ENCODE measurements at regions not wholly inside any gene's neighbourhood (a gene's known extent, or its start where the extent isn't known, plus 50 kb on each side); places are given as distances from the start of the nearest gene placed in this dataset.

DNA sequence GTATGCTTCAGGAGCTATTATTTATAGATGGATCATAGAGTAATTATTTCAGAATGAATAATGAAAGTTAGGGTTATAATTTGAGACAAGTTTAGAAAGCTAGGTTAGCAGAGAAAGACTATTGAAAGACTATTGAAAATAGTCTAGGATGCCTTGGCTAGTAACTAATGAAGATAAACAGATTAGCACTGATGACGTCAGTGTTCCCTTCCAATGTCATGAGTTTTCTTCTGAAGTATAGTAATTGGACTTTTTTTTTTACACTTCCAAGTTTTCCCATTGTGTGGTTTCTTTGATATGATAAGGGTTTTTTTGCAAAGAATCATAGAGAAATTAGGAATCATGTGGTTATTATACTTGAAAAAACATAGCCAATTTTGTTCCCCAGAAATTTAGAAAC, 1041.5 kb upstream of the CRIM1 start:
- TF ChIP-seq, protein P1, sequence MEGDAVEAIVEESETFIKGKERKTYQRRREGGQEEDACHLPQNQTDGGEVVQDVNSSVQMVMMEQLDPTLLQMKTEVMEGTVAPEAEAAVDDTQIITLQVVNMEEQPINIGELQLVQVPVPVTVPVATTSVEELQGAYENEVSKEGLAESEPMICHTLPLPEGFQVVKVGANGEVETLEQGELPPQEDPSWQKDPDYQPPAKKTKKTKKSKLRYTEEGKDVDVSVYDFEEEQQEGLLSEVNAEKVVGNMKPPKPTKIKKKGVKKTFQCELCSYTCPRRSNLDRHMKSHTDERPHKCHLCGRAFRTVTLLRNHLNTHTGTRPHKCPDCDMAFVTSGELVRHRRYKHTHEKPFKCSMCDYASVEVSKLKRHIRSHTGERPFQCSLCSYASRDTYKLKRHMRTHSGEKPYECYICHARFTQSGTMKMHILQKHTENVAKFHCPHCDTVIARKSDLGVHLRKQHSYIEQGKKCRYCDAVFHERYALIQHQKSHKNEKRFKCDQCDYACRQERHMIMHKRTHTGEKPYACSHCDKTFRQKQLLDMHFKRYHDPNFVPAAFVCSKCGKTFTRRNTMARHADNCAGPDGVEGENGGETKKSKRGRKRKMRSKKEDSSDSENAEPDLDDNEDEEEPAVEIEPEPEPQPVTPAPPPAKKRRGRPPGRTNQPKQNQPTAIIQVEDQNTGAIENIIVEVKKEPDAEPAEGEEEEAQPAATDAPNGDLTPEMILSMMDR (IDR thresholded peaks at IDR 0.05; ENCODE audit: low read depth, low read length, missing control alignments): no peak
- DNase-seq: no peak
- in situ Hi-C loops (cut with HindIII; ENCODE audit: low pct_ligation_motif_present, low sequenced_read_pairs): no loop called here
- Histone ChIP-seq H3K27ac (no peak overlapping the region), H3K36me3 (replicated peaks) (no peaks in the 10 kb centered on the region), H3K4me3 (ENCODE audit: low read depth, low read length) (no peak overlapping the region), H3K27me3 (replicated peaks) (no peaks in the 10 kb centered on the region)

DNA sequence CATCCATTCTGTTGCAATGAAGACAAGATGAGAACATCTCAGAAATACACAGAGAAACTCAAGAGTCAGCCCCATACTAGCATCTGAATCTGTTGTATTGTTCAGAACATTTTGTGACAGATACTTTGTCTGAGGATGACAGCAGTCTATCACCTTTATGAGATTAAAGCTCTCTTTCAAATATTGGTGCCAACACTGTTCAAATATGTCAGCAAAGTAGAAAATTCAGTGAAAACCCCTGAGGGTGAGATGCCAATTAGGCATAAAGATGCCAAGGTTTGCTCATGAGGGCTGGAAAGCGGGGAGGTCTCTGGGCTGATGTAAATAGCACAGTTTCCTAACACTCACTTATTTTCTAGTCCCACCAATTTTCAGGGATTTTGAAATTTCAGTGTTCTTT, 1054.2 kb upstream of the CRIM1 start:
- in situ Hi-C loops (cut with HindIII; ENCODE audit: low pct_ligation_motif_present, low sequenced_read_pairs): no loop called here
- TF ChIP-seq, protein P1 (IDR thresholded peaks at IDR 0.05; ENCODE audit: low read depth, low read length, missing control alignments): no peak
- Histone ChIP-seq H3K27me3 (replicated peaks) (no peaks in the 10 kb centered on the region), H3K4me3 (ENCODE audit: low read depth, low read length) (no peak overlapping the region), H3K27ac (no peak overlapping the region), H3K36me3 (replicated peaks) (no peaks in the 10 kb centered on the region)
- DNase-seq: no peak

DNA sequence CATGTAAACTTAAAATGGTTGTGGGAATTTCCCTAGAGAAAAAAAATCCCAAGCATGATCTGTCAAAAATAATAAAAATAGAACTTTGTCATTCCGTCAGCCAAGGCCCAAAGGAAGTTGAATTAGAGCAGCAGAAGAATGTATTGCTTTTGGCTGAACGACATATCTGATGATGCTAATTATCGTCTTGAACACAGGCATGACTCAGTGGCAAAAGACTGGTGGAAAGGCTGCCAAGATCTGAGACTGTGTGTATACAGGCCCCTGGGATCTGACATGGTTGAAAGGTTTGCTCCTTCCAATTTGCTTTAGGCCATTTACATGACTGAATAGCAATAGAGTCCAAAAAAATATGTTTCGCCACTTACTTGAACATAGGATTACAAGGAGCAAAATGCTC, 1057.1 kb upstream of the CRIM1 start:
- Histone ChIP-seq H3K27ac (peak overlapping the region; percentile 59), H3K36me3 (replicated peaks) (no peaks in the 10 kb centered on the region), H3K27me3 (replicated peaks) (no peaks in the 10 kb centered on the region), H3K4me3 (ENCODE audit: low read depth, low read length) (no peak overlapping the region)
- DNase-seq: peak; percentile 87
- TF ChIP-seq, protein P1 (IDR thresholded peaks at IDR 0.05; ENCODE audit: low read depth, low read length, missing control alignments): no peak
- in situ Hi-C loops (cut with HindIII; ENCODE audit: low pct_ligation_motif_present, low sequenced_read_pairs): no loop called here

DNA sequence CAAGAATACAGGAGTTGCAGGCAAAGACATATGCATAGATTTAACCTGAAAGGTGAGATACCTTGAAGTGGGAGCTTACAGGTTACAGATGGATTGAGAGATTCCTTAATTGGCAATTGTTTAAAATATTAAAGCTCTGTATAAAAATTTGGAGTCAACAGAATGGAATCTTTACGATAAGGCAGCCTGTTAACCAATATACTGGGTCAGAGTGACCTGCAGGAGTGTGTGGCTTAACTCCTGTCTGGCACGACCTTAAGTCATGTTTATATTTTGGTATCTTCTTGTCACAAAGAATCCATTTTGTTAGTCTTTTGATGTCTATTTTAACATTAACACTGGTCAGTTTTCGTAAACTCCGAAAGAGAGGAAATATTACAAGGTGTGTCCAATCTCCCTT, 1058.2 kb upstream of the CRIM1 start:
- H3K27ac ChIP-seq: no peak overlapping the region
- no peaks in the 10 kb centered on the region for H3K36me3 ChIP-seq (replicated peaks)
- DNase-seq: no peak
- in situ Hi-C loops (cut with HindIII; ENCODE audit: low pct_ligation_motif_present, low sequenced_read_pairs): no loop called here
- no peaks in the 10 kb centered on the region for H3K27me3 ChIP-seq (replicated peaks)
- TF ChIP-seq, protein P1 (IDR thresholded peaks at IDR 0.05; ENCODE audit: low read depth, low read length, missing control alignments): no peak
- no peak overlapping the region for H3K4me3 ChIP-seq (ENCODE audit: low read depth, low read length)

DNA sequence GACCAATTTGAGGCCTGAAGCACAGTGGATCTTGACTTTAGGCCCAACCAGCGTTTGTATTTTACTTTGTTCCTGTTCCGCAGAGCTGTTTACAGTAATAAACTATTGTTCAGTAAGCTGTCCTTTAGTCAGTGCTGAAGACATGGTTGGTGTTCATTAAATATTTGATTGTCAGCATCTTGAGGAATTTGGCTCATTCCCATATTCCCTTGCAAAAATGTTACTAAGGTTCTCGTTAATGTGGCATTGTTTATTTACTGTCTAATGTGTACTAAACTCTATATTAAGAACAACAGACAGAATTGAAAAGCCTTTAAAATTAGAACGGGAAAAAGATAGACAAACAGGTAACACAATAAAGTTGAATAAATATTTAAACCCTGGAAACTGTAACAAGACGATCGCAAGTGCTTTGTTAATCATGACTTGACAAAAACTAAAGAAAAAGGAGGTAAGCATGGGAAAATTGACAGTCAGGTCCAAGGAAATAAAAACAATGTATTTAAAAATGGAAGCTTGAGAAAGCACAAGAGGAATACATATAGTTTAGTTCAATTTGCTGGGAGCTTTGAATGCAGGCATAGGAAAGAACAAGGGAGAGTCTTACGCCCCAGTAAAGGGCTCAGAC, 1060.8 kb upstream of the CRIM1 start:
- TF ChIP-seq, protein P1 (IDR thresholded peaks at IDR 0.05; ENCODE audit: low read depth, low read length, missing control alignments): no peak
- Histone ChIP-seq H3K27me3 (replicated peaks) (no peaks in the 10 kb centered on the region), H3K36me3 (replicated peaks) (no peaks in the 10 kb centered on the region), H3K27ac (no peak overlapping the region), H3K4me3 (ENCODE audit: low read depth, low read length) (no peak overlapping the region)
- no peak for DNase-seq
- in situ Hi-C loops (cut with HindIII; ENCODE audit: low pct_ligation_motif_present, low sequenced_read_pairs): no loop called here

DNA sequence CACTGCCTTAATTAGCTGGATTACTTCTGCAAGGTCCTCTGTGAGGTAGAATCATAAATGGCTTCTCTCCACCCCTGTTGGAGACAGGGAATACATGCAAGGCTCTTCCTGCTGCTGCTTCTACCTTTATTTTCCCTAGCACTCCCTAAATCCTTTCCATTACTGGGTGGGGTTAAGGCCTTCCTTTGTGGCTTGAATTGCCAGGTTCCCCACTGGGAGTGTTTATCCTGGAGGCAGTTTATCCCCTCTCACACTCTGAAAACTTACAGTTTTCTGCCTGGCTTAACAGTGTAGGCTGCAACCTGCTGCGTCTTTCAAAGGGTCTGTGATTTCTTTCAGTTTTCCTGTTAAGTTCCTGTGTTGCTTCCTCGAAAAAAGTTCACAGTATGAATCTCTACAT, 1062.3 kb upstream of the CRIM1 start:
- Histone ChIP-seq H3K27me3 (replicated peaks) (no peaks in the 10 kb centered on the region), H3K36me3 (replicated peaks) (no peaks in the 10 kb centered on the region), H3K27ac (no peak overlapping the region), H3K4me3 (ENCODE audit: low read depth, low read length) (no peak overlapping the region)
- in situ Hi-C loops (cut with HindIII; ENCODE audit: low pct_ligation_motif_present, low sequenced_read_pairs): no loop called here
- no peak for DNase-seq
- TF ChIP-seq, protein P1 (IDR thresholded peaks at IDR 0.05; ENCODE audit: low read depth, low read length, missing control alignments): no peak

All from brain microvascular endothelial cell (primary cell).